MG63 (cell line): ENCODE measurements at regions not wholly inside any gene's neighbourhood (a gene's known extent, or its start where the extent isn't known, plus 50 kb on each side); places are given as distances from the start of the nearest gene placed in this dataset.
A peak's percentile ranks its signal among the peaks of the same experiment; 100 is the strongest.
"Not testable (repeated sequence)": the region's sequence is repeated elsewhere in the genome, so short reads cannot be mapped to it uniquely, and the experiment has no call there.

Source experiments
- DNase-seq: peaks from one replicate; pipeline ENCODE4 v3.0.0-alpha.2; 2020
- H3K27me3 ChIP-seq: fragments of 250-450 bp; sonication (Bioruptor Pico); 2 replicates; pipeline ENCODE4 v1.5.1; 2020; ENCODE audit warnings: mild to moderate bottlenecking, moderate library complexity
- H3K36me3 ChIP-seq: fragments of 250-450 bp; sonication (Bioruptor Pico); 2 replicates; pipeline ENCODE4 v1.5.1; 2020; ENCODE audit warnings: mild to moderate bottlenecking, moderate library complexity
- H3K4me3 ChIP-seq: fragments of 250-450 bp; sonication (Bioruptor Pico); 2 replicates; pipeline ENCODE4 v1.5.1; 2020; ENCODE audit warnings: mild to moderate bottlenecking, moderate library complexity
- H3K9me3 ChIP-seq: fragments of 250-450 bp; sonication (Bioruptor Pico); 2 replicates; pipeline ENCODE4 v1.5.1; 2020; ENCODE audit warnings: mild to moderate bottlenecking, moderate library complexity

GRCh38 chr12:124091835-124092234, 118.8 kb downstream of the ZNF664 start:
- Histone ChIP-seq H3K36me3 (no peaks in the 10 kb centered on the region), H3K9me3 (no peaks in the 10 kb centered on the region)
- no peak for DNase-seq

GRCh38 chr12:124092532-124092931, 119.5 kb downstream of the ZNF664 start:
- H3K4me3 ChIP-seq, DNase-seq, H3K36me3 ChIP-seq, H3K9me3 ChIP-seq, H3K27me3 ChIP-seq: not testable (repeated sequence)

More at GRCh38 chr12:124091835-124092234, 118.8 kb downstream of the ZNF664 start:
- Histone ChIP-seq H3K4me3 (no peak overlapping the region), H3K27me3 (no peaks in the 10 kb centered on the region)

DNA sequence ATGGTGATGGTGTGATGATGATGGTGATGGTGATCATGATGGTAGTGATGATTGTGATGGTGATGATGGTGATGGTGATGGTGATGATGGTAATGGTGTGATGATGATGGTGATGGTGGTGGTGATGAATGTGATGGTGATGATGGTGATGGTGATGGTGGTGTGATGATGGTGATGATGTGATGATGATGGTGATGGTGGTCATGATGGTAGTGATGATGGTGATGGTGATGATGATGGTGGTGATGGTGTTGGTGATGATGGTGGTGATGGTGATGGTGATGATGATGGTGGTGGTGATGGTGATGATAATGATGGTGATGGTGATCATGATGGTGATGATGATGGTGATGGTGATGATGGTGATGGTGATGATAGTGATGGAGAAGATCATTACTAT, 120.3 kb downstream of the ZNF664 start:
- Histone ChIP-seq H3K9me3 (no peaks in the 10 kb centered on the region), H3K4me3 (no peak overlapping the region), H3K36me3 (no peaks in the 10 kb centered on the region), H3K27me3 (no peaks in the 10 kb centered on the region)
- no peak for DNase-seq

- Histone ChIP-seq H3K9me3 (no peaks in the 10 kb centered on the region), H3K27me3 (no peaks in the 10 kb centered on the region), H3K36me3 (no peaks in the 10 kb centered on the region), H3K4me3 (no peak overlapping the region)
- no peak for DNase-seq
Measured at GRCh38 chr12:124094188-124094587, 121.2 kb downstream of the ZNF664 start.

DNA sequence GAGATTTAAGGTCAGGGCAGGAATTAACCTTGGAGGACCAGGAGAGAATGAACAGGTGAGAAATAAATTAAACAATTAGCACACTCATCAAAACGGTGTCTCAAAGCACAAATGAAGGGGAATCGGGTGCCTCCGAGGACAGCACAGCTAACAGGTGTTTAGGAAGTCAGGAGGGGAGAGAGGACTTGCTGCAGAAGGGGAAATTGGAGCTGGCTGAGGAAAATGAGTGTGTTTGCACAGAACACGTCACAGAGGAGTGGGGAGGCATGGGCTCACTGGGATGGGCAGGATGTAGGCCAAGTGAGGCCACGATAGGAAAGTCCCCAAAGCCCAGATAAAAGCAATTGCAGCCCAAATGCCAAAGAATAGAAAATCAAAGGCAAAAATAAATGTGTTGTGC, 121.7 kb downstream of the ZNF664 start:
- H3K9me3 ChIP-seq: no peaks in the 10 kb centered on the region
- H3K36me3 ChIP-seq: no peaks in the 10 kb centered on the region
- no peak for DNase-seq
- H3K4me3 ChIP-seq: no peak overlapping the region
- H3K27me3 ChIP-seq: no peaks in the 10 kb centered on the region

DNA sequence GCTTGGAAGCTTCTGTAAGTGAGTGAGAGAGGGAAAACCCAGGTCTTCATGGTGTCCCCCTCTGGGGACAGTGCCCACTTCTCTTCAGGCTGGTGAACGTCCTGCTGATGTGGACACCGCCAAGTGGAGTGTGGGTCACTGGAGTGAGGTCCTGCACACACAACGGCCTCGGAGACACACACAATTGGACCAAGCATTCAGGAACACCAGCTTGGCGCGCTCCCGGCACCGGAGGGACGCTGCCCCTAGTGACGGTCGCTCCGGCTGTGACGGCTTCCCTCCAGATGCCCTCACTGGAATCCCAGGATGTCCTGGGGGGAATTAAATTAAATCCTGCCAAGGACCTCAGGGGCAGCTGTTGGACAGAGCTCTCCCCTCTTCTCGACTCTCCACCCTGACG, 123.1 kb downstream of the ZNF664 start:
- H3K9me3 ChIP-seq: no peaks in the 10 kb centered on the region
- no peaks in the 10 kb centered on the region for H3K27me3 ChIP-seq
- DNase-seq: no peak
- H3K36me3 ChIP-seq: no peaks in the 10 kb centered on the region
- H3K4me3 ChIP-seq: no peak overlapping the region

- no peak for DNase-seq
- no peaks in the 10 kb centered on the region for H3K36me3 ChIP-seq
- no peak overlapping the region for H3K4me3 ChIP-seq
- H3K27me3 ChIP-seq: no peaks in the 10 kb centered on the region
- no peaks in the 10 kb centered on the region for H3K9me3 ChIP-seq
Measured at GRCh38 chr12:124096869-124097434, 123.9 kb downstream of the ZNF664 start.

GRCh38 chr12:124097701-124098100, 124.7 kb downstream of the ZNF664 start:
- Histone ChIP-seq H3K9me3 (no peaks in the 10 kb centered on the region), H3K4me3 (no peak overlapping the region)
- DNase-seq: no peak

GRCh38 chr12:124098101-124098757, 125.2 kb downstream of the ZNF664 start:
- Histone ChIP-seq H3K4me3 (no peak overlapping the region), H3K36me3 (no peaks in the 10 kb centered on the region), H3K27me3 (no peaks in the 10 kb centered on the region), H3K9me3 (no peaks in the 10 kb centered on the region)
- DNase-seq: no peak

More at GRCh38 chr12:124097701-124098100, 124.7 kb downstream of the ZNF664 start:
- H3K36me3 ChIP-seq: no peaks in the 10 kb centered on the region
- H3K27me3 ChIP-seq: no peaks in the 10 kb centered on the region

DNA sequence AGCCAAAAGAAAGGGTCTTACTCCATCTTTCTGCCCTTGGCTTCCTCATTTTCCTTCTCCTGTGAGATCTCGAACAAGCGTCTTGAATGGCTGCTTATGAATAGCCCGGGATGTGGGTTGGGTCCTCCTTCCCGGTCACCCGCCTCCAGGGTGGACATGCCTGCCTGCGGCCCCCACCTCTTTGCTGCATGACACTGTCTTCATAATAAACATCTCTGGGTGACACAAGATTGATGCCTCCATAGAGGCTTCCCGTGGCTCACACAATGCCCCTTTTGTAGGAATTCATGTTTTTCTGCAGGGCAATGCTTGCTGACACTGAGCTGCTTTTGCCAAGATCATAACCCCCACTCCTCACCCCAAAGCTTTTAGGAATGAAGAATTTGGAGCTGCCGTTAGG, 125.9 kb downstream of the ZNF664 start:
- Histone ChIP-seq H3K36me3 (no peaks in the 10 kb centered on the region), H3K27me3 (no peaks in the 10 kb centered on the region), H3K9me3 (no peaks in the 10 kb centered on the region), H3K4me3 (no peak overlapping the region)
- DNase-seq: no peak

DNA sequence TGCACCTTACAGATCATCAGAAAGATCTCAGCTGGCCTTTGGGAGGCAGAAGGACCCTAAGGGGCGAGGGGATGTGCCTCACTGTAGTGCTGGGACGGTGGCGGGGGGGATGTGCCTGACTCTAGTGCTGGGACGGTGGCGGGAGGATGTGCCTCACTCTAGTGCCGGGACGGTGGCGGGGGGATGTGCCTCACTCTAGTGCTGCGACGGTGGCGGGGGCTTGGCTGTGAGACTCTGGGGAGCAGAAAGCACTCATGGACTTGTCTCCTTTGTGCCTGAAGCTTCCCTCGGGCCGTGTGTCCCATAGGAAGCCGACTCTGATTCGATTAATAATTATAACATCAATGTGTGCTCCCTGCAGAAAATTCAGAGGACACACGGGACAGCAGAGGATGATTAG, 126.6 kb downstream of the ZNF664 start:
- no peaks in the 10 kb centered on the region for H3K36me3 ChIP-seq
- H3K9me3 ChIP-seq: no peaks in the 10 kb centered on the region
- no peak overlapping the region for H3K4me3 ChIP-seq
- no peaks in the 10 kb centered on the region for H3K27me3 ChIP-seq
- no peak for DNase-seq

GRCh38 chr12:124100572-124101178, 127.7 kb downstream of the ZNF664 start:
- Histone ChIP-seq H3K9me3 (no peaks in the 10 kb centered on the region), H3K36me3 (no peaks in the 10 kb centered on the region), H3K27me3 (no peaks in the 10 kb centered on the region), H3K4me3 (no peak overlapping the region)
- no peak for DNase-seq

GRCh38 chr12:124105546-124105945, 132.5 kb downstream of the ZNF664 start:
- DNase-seq: no peak
- no peaks in the 10 kb centered on the region for H3K36me3 ChIP-seq
- no peak overlapping the region for H3K4me3 ChIP-seq
- H3K9me3 ChIP-seq: 0 out of 2 replicates have a peak, but pooled peaks cover 2% of the 10 kb centered on the region
- no peaks in the 10 kb centered on the region for H3K27me3 ChIP-seq

- no peaks in the 10 kb centered on the region for H3K36me3 ChIP-seq
- no peak for DNase-seq
- no peak overlapping the region for H3K4me3 ChIP-seq
- no peaks in the 10 kb centered on the region for H3K27me3 ChIP-seq
- 0 out of 2 replicates have a peak, but pooled peaks cover 2% of the 10 kb centered on the region for H3K9me3 ChIP-seq
Measured at GRCh38 chr12:124107351-124107750, 134.3 kb downstream of the ZNF664 start.

- Histone ChIP-seq H3K36me3 (no peaks in the 10 kb centered on the region), H3K9me3 (0 out of 2 replicates have a peak, but pooled peaks cover 2% of the 10 kb centered on the region), H3K27me3 (no peaks in the 10 kb centered on the region), H3K4me3 (no peak overlapping the region)
- peak; percentile 5 for DNase-seq
Measured at GRCh38 chr12:124109760-124110159, 136.7 kb downstream of the ZNF664 start.

- H3K4me3 ChIP-seq: no peak overlapping the region
- no peak for DNase-seq
- H3K36me3 ChIP-seq: no peaks in the 10 kb centered on the region
- 0 out of 2 replicates have a peak, but pooled peaks cover 2% of the 10 kb centered on the region for H3K9me3 ChIP-seq
- H3K27me3 ChIP-seq: no peaks in the 10 kb centered on the region
Measured at GRCh38 chr12:124110372-124110883, 137.4 kb downstream of the ZNF664 start.

GRCh38 chr12:124111006-124111405, 138.0 kb downstream of the ZNF664 start:
- Histone ChIP-seq H3K27me3 (no peaks in the 10 kb centered on the region), H3K4me3 (no peak overlapping the region), H3K36me3 (no peaks in the 10 kb centered on the region), H3K9me3 (0 out of 2 replicates have a peak, but pooled peaks cover 2% of the 10 kb centered on the region)
- no peak for DNase-seq

DNA sequence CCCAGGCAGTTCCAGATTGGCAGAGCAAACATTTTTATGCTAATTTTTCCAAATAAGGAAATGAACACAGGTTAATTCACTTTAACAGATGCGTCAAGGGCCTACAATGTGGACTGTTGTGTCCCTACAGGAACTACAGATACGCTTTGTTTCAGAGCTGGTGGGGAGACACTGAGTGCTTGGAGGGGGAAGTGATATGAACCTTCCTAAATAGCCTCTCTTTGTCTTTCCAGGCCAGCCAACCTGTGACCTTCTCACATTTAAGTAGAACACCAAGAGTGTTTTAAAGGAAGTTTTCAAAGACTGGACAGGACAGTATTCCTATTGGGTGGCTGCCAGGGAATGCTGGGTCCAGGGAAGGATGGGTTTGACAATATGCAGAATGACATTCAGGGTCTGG, 141.3 kb downstream of the ZNF664 start:
- Histone ChIP-seq H3K9me3 (no peaks in the 10 kb centered on the region), H3K36me3 (no peaks in the 10 kb centered on the region), H3K27me3 (no peaks in the 10 kb centered on the region), H3K4me3 (no peak overlapping the region)
- DNase-seq: no peak
